ENCODE measurements at regions not wholly inside any gene's neighbourhood (a gene's known extent, or its start where the extent isn't known, plus 50 kb on each side); places are given as distances from the start of the nearest gene placed in this dataset.

- no peak; the same call in 2 of the 3 replicates for ATAC-seq
- Histone ChIP-seq H3K79me2 (replicated peaks; ENCODE audit: insufficient read depth) (no peaks in the 10 kb centered on the region), H3K9me2 (ENCODE audit: insufficient read depth) (no peaks in the 10 kb centered on the region), H3K4me1 (ENCODE audit: insufficient read depth) (no peaks in the 10 kb centered on the region), H2AFZ (peak overlapping the region; percentile 74; the same call in 1 of the 2 replicates), H3K4me3 (no peak overlapping the region), H3K27me3 (ENCODE audit: insufficient read depth) (no peaks in the 10 kb centered on the region), H3K4me2 (no peak overlapping the region), H4K20me1 (replicated peaks; ENCODE audit: insufficient read depth) (no peaks in the 10 kb centered on the region), H3K36me3 (ENCODE audit: insufficient read depth) (no peaks in the 10 kb centered on the region), H3K27ac (ENCODE audit: low read depth) (no peak overlapping the region), H3F3A (replicated peaks; ENCODE audit: low read depth) (no peaks in the 10 kb centered on the region)
- H3K9me3 Mint-ChIP-seq: no peaks in the 10 kb centered on the region
- no peaks in the 10 kb centered on the region for H3K27me3 Mint-ChIP-seq (ENCODE audit: insufficient read depth, low read depth, poor library complexity)
- no peak for TF ChIP-seq STAT1 (IDR thresholded peaks at IDR 0.05; ENCODE audit: unreplicated experiment)
- TF ChIP-seq POLR2AphosphoS5 (IDR thresholded peaks at IDR 0.05; ENCODE audit: low read depth): no peak
- TF ChIP-seq REST (IDR thresholded peaks at IDR 0.05; ENCODE audit: unreplicated experiment): no peak
- TF ChIP-seq ZNF462 (CRISPR knock-in tag; IDR thresholded peaks at IDR 0.05): no peak
- TF ChIP-seq EZH2 (IDR thresholded peaks at IDR 0.05; ENCODE audit: low read depth, unreplicated experiment): no peak
- TF ChIP-seq, protein P1, sequence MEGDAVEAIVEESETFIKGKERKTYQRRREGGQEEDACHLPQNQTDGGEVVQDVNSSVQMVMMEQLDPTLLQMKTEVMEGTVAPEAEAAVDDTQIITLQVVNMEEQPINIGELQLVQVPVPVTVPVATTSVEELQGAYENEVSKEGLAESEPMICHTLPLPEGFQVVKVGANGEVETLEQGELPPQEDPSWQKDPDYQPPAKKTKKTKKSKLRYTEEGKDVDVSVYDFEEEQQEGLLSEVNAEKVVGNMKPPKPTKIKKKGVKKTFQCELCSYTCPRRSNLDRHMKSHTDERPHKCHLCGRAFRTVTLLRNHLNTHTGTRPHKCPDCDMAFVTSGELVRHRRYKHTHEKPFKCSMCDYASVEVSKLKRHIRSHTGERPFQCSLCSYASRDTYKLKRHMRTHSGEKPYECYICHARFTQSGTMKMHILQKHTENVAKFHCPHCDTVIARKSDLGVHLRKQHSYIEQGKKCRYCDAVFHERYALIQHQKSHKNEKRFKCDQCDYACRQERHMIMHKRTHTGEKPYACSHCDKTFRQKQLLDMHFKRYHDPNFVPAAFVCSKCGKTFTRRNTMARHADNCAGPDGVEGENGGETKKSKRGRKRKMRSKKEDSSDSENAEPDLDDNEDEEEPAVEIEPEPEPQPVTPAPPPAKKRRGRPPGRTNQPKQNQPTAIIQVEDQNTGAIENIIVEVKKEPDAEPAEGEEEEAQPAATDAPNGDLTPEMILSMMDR (conservative IDR thresholded peaks at IDR 0.05; ENCODE audit: low read depth in 2 of 2): no peak
- TF ChIP-seq NANOG (IDR thresholded peaks at IDR 0.05; ENCODE audit: borderline replicate concordance): no peak
- TF ChIP-seq EZH2phosphoT487 (IDR thresholded peaks at IDR 0.05; ENCODE audit: unreplicated experiment): no peak
- peaks cover 6% of the 10 kb centered on the region; the same call in 1 of the 3 replicates for H3K4me1 Mint-ChIP-seq
- no peaks in the 10 kb centered on the region for H3K36me3 Mint-ChIP-seq (ENCODE audit: low read depth)
- H3K4me3 Mint-ChIP-seq: no peak overlapping the region
- DNase-seq (ENCODE audit: low spot score): no peak
- H3K27ac Mint-ChIP-seq: no peak overlapping the region
These were observed 487.7 kb downstream of the TECRL start for GRCh38 chr4:63921561-63921960.
